ENCODE measurements at regions not wholly inside any gene's neighbourhood (a gene's known extent, or its start where the extent isn't known, plus 50 kb on each side); places are given as distances from the start of the nearest gene placed in this dataset.

GRCh38 chr1:5552787-5553484 lies 439.3 kb downstream of the NPHP4 start:
- Histone ChIP-seq H3K27me3 (ENCODE audit: insufficient read depth) (no peaks in the 10 kb centered on the region), H2AFZ (no peak overlapping the region), H3K27ac (ENCODE audit: low read depth) (no peak overlapping the region), H4K20me1 (replicated peaks; ENCODE audit: insufficient read depth) (no peaks in the 10 kb centered on the region), H3K4me3 (no peak overlapping the region), H3K36me3 (ENCODE audit: insufficient read depth) (no peaks in the 10 kb centered on the region; the same call in 1 of the 2 replicates), H3F3A (replicated peaks; ENCODE audit: low read depth) (no peaks in the 10 kb centered on the region), H3K9me2 (ENCODE audit: insufficient read depth) (no peaks in the 10 kb centered on the region), H3K4me1 (ENCODE audit: insufficient read depth) (no peaks in the 10 kb centered on the region), H3K4me2 (no peak overlapping the region), H3K79me2 (replicated peaks; ENCODE audit: insufficient read depth) (no peaks in the 10 kb centered on the region)
- TF ChIP-seq STAT1 (IDR thresholded peaks at IDR 0.05; ENCODE audit: unreplicated experiment) = no peak
- peaks cover 26% of the 10 kb centered on the region for H3K9me3 Mint-ChIP-seq
- DNase-seq (ENCODE audit: low spot score) (no peak), ATAC-seq (no peak)
- H3K27ac Mint-ChIP-seq = no peak overlapping the region
- peaks cover 11% of the 10 kb centered on the region for H3K27me3 Mint-ChIP-seq (ENCODE audit: insufficient read depth, low read depth, poor library complexity)
- H3K4me1 Mint-ChIP-seq = no peaks in the 10 kb centered on the region
- no peak overlapping the region for H3K4me3 Mint-ChIP-seq
- H3K36me3 Mint-ChIP-seq (ENCODE audit: low read depth) = peaks cover 7% of the 10 kb centered on the region; the same call in 2 of the 3 replicates

GRCh38 chr1:5551274-5551975 lies 440.8 kb downstream of the NPHP4 start:
- H3K9me3 Mint-ChIP-seq = peaks cover 20% of the 10 kb centered on the region
- H3K36me3 Mint-ChIP-seq (ENCODE audit: low read depth) = peaks cover 4% of the 10 kb centered on the region; the same call in 2 of the 3 replicates
- no peak overlapping the region for H3K27ac Mint-ChIP-seq
- peaks cover 10% of the 10 kb centered on the region for H3K27me3 Mint-ChIP-seq (ENCODE audit: insufficient read depth, low read depth, poor library complexity)
- no peak overlapping the region for H2AFZ ChIP-seq
- no peak overlapping the region for H3K4me3 Mint-ChIP-seq
- no peak overlapping the region for H3K4me3 ChIP-seq
- H3K4me2 ChIP-seq = no peak overlapping the region
- H3F3A ChIP-seq (replicated peaks; ENCODE audit: low read depth) = no peaks in the 10 kb centered on the region
- DNase-seq (ENCODE audit: low spot score) (no peak), ATAC-seq (no peak)
- H3K27ac ChIP-seq (ENCODE audit: low read depth) = no peak overlapping the region
- no peaks in the 10 kb centered on the region for H3K9me2 ChIP-seq (ENCODE audit: insufficient read depth)
- TF ChIP-seq POLR2AphosphoS5 (IDR thresholded peaks at IDR 0.05; ENCODE audit: low read depth) (no peak), STAT1 (IDR thresholded peaks at IDR 0.05; ENCODE audit: unreplicated experiment) (no peak), JUNB (IDR thresholded peaks at IDR 0.05; ENCODE audit: unreplicated experiment) (no peak)
- H4K20me1 ChIP-seq (replicated peaks; ENCODE audit: insufficient read depth) = no peaks in the 10 kb centered on the region
- H3K36me3 ChIP-seq (ENCODE audit: insufficient read depth) = peaks cover 6% of the 10 kb centered on the region; the same call in 1 of the 2 replicates
- H3K4me1 Mint-ChIP-seq = no peaks in the 10 kb centered on the region
- no peaks in the 10 kb centered on the region for H3K79me2 ChIP-seq (replicated peaks; ENCODE audit: insufficient read depth)
- no peaks in the 10 kb centered on the region for H3K27me3 ChIP-seq (ENCODE audit: insufficient read depth)
- H3K4me1 ChIP-seq (ENCODE audit: insufficient read depth) = no peaks in the 10 kb centered on the region

- Histone ChIP-seq H3K4me2 (no peak overlapping the region), H2AFZ (no peak overlapping the region), H4K20me1 (replicated peaks; ENCODE audit: insufficient read depth) (no peaks in the 10 kb centered on the region), H3K9me2 (ENCODE audit: insufficient read depth) (no peaks in the 10 kb centered on the region), H3K27me3 (ENCODE audit: insufficient read depth) (no peaks in the 10 kb centered on the region), H3K36me3 (ENCODE audit: insufficient read depth) (peaks cover 14% of the 10 kb centered on the region), H3K27ac (ENCODE audit: low read depth) (no peak overlapping the region), H3K79me2 (replicated peaks; ENCODE audit: insufficient read depth) (no peaks in the 10 kb centered on the region), H3K4me1 (ENCODE audit: insufficient read depth) (no peaks in the 10 kb centered on the region), H3F3A (replicated peaks; ENCODE audit: low read depth) (no peaks in the 10 kb centered on the region), H3K4me3 (no peak overlapping the region)
- H3K27ac Mint-ChIP-seq = no peak overlapping the region
- ATAC-seq (no peak), DNase-seq (ENCODE audit: low spot score) (no peak)
- no peaks in the 10 kb centered on the region for H3K36me3 Mint-ChIP-seq (ENCODE audit: low read depth)
- peaks cover 6% of the 10 kb centered on the region; the same call in 2 of the 3 replicates for H3K9me3 Mint-ChIP-seq
- no peak overlapping the region for H3K4me3 Mint-ChIP-seq
- peaks cover 6% of the 10 kb centered on the region for H3K27me3 Mint-ChIP-seq (ENCODE audit: insufficient read depth, low read depth, poor library complexity)
- no peaks in the 10 kb centered on the region for H3K4me1 Mint-ChIP-seq
- no peak for TF ChIP-seq JUNB (IDR thresholded peaks at IDR 0.05; ENCODE audit: unreplicated experiment)
- no peak for TF ChIP-seq NANOG (IDR thresholded peaks at IDR 0.05; ENCODE audit: borderline replicate concordance)
- no peak for TF ChIP-seq ZNF114 (CRISPR knock-in tag; IDR thresholded peaks at IDR 0.05)
- TF ChIP-seq CTCF (conservative IDR thresholded peaks at IDR 0.05; ENCODE audit: low read depth in 2 of 2) = no peak
- no peak for TF ChIP-seq CREB1 (CRISPR knock-in tag; IDR thresholded peaks at IDR 0.05; ENCODE audit: low read depth)
- no peak for TF ChIP-seq EZH2phosphoT487 (IDR thresholded peaks at IDR 0.05; ENCODE audit: unreplicated experiment)
- TF ChIP-seq EZH2 (IDR thresholded peaks at IDR 0.05; ENCODE audit: low read depth, unreplicated experiment) = no peak
- TF ChIP-seq ETS1 (IDR thresholded peaks at IDR 0.05) = no peak
- TF ChIP-seq ZNF331 (CRISPR knock-in tag; IDR thresholded peaks at IDR 0.05; ENCODE audit: low read depth) = no peak
- no peak for TF ChIP-seq POLR2AphosphoS5 (IDR thresholded peaks at IDR 0.05; ENCODE audit: low read depth)
Observed at GRCh38 chr1:5548266-5548665, 444.0 kb downstream of the NPHP4 start.
